MM.1S (cell line): ENCODE measurements at regions not wholly inside any gene's neighbourhood (a gene's known extent, or its start where the extent isn't known, plus 50 kb on each side); places are given as distances from the start of the nearest gene placed in this dataset.

Source experiments
- DNase-seq: peaks from one replicate; pipeline ENCODE4 v3.0.0-alpha.2; 2015
- H2AFZ ChIP-seq: fragments of 300-600 bp; sonication (generic); 2 replicates; pipeline ENCODE4 v1.6.0; 2016; ENCODE audit warnings: antibody characterized with exemption, low read length
- H3F3A ChIP-seq: fragments of 300-600 bp; sonication (generic); 2 replicates; pipeline ENCODE4 v1.6.1; 2016; ENCODE audit warnings: mild to moderate bottlenecking, antibody characterized with exemption, low read length, moderate library complexity, mixed read lengths; ENCODE audit not compliant: insufficient read depth
- H3K27ac ChIP-seq: fragments of 300-600 bp; sonication (generic); 2 replicates; pipeline ENCODE4 v1.5.1; 2016; ENCODE audit warnings: mild to moderate bottlenecking, low read length
- H3K27me3 ChIP-seq: fragments of 300-600 bp; sonication (generic); replicated peaks from 2 replicates; pipeline ENCODE4 v1.6.0; 2016; ENCODE audit warnings: low read length; ENCODE audit not compliant: insufficient read depth
- H3K36me3 ChIP-seq: fragments of 300-600 bp; sonication (generic); replicated peaks from 2 replicates; pipeline ENCODE4 v1.6.1; 2016; ENCODE audit warnings: mild to moderate bottlenecking, low read length, mixed read lengths; ENCODE audit not compliant: insufficient read depth
- H3K4me1 ChIP-seq: fragments of 300-600 bp; sonication (generic); 2 replicates; pipeline ENCODE4 v1.6.1; 2016; ENCODE audit warnings: low read length, mixed read lengths
- H3K4me2 ChIP-seq: fragments of 300-600 bp; sonication (generic); 2 replicates; pipeline ENCODE4 v1.6.0; 2016; ENCODE audit warnings: low read depth, low read length
- H3K4me3 ChIP-seq: fragments of 300-600 bp; sonication (generic); 2 replicates; pipeline ENCODE4 v1.5.1; 2016; ENCODE audit warnings: low read length, mixed read lengths
- H3K79me2 ChIP-seq: fragments of 300-600 bp; sonication (generic); 2 replicates; pipeline ENCODE4 v1.6.1; 2016; ENCODE audit warnings: mixed run types, low read length, mixed read lengths
- H3K9ac ChIP-seq: fragments of 300-600 bp; sonication (generic); 2 replicates; pipeline ENCODE4 v1.6.1; 2016; ENCODE audit warnings: low read length, mixed read lengths
- H3K9me2 ChIP-seq: fragments of 300-600 bp; sonication (generic); replicated peaks from 2 replicates; pipeline ENCODE4 v1.6.1; 2016; ENCODE audit warnings: mild to moderate bottlenecking, low read length, mixed read lengths; ENCODE audit not compliant: insufficient read depth
- H3K9me3 ChIP-seq: fragments of 300-600 bp; sonication (generic); replicated peaks from 2 replicates; pipeline ENCODE4 v1.6.1; 2016; ENCODE audit warnings: mild to moderate bottlenecking, low read length, mixed read lengths; ENCODE audit not compliant: insufficient read depth
- H4K20me1 ChIP-seq: fragments of 300-600 bp; sonication (generic); 2 replicates; pipeline ENCODE4 v1.6.1; 2016; ENCODE audit warnings: mild to moderate bottlenecking, low read length, moderate library complexity, mixed read lengths; ENCODE audit not compliant: insufficient read depth
- EZH2 ChIP-seq: fragments of 300-600 bp; sonication (generic); optimal IDR thresholded peaks from 2 replicates; pipeline ENCODE3; 2017; ENCODE audit warnings: low read depth, mild to moderate bottlenecking, antibody characterized with exemption, low read length, mixed read lengths
- EZH2phosphoT487 ChIP-seq: fragments of 300-600 bp; sonication (generic); IDR thresholded peaks from 2 replicates; pipeline ENCODE4 v1.6.1; 2018; ENCODE audit warnings: antibody characterized with exemption, low read length
- TF ChIP-seq, protein P1 (sequence below): fragments of 300-600 bp; sonication (generic); IDR thresholded peaks from 2 replicates; pipeline ENCODE4 v1.5.1; 2016; ENCODE audit warnings: antibody characterized with exemption, low read length, mixed read lengths

DNA sequence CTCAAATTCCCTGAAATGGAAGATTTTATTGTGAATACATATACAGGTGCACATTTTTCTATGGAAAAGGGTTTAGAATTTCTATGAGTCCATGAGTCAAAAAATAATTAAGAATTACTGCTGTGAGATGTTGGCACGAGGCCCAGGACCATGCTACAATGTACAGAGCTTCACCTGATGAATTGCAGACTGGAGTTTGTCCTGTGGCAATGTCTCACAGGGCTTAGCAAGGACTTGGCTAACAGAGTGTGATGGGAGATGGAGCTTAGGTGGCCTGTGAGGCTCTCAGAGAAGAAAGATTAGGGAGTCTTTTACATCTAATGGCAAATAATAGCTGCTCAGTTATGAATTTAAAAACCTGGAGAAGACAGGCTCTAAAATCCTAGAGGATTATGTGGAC lies 219.5 kb upstream of the CBLB start:
- Histone ChIP-seq H4K20me1 (no peaks in the 10 kb centered on the region), H3K9me3 (no peaks in the 10 kb centered on the region), H2AFZ (no peak overlapping the region), H3F3A (no peaks in the 10 kb centered on the region), H3K79me2 (no peaks in the 10 kb centered on the region), H3K4me3 (no peak overlapping the region), H3K27ac (no peak overlapping the region), H3K27me3 (no peaks in the 10 kb centered on the region), H3K9me2 (no peaks in the 10 kb centered on the region), H3K36me3 (no peaks in the 10 kb centered on the region), H3K4me1 (no peaks in the 10 kb centered on the region), H3K9ac (no peak overlapping the region), H3K4me2 (no peak overlapping the region)
- DNase-seq, result no peak
- no peak for TF ChIP-seq EZH2phosphoT487
- no peak for TF ChIP-seq EZH2

DNA sequence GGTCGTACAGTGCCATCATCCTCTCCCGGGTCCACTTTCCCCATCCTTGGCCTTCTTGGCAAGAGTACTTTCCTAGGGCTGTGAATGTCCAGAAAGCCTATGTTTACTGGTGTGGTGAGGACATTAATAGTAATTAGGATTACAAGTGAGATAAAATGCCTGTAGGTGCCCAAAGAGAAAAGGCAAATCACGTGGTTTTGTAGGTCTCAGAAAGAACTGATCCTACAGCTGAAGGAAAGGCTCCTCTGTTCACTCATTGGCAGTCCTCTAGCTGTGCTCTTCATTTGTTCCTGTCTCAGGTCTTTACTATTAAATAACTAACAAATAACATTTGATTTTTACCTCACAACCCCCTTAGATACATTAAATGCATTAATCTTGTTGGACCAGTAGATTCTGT lies 220.1 kb upstream of the CBLB start:
- no peak overlapping the region for H3K27ac ChIP-seq
- no peaks in the 10 kb centered on the region for H3K79me2 ChIP-seq
- no peak overlapping the region for H3K4me3 ChIP-seq
- no peak overlapping the region for H3K9ac ChIP-seq
- H3K27me3 ChIP-seq, result no peaks in the 10 kb centered on the region
- no peak overlapping the region for H3K4me2 ChIP-seq
- H2AFZ ChIP-seq, result no peak overlapping the region
- no peak for DNase-seq
- TF ChIP-seq, protein P1, sequence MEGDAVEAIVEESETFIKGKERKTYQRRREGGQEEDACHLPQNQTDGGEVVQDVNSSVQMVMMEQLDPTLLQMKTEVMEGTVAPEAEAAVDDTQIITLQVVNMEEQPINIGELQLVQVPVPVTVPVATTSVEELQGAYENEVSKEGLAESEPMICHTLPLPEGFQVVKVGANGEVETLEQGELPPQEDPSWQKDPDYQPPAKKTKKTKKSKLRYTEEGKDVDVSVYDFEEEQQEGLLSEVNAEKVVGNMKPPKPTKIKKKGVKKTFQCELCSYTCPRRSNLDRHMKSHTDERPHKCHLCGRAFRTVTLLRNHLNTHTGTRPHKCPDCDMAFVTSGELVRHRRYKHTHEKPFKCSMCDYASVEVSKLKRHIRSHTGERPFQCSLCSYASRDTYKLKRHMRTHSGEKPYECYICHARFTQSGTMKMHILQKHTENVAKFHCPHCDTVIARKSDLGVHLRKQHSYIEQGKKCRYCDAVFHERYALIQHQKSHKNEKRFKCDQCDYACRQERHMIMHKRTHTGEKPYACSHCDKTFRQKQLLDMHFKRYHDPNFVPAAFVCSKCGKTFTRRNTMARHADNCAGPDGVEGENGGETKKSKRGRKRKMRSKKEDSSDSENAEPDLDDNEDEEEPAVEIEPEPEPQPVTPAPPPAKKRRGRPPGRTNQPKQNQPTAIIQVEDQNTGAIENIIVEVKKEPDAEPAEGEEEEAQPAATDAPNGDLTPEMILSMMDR, result no peak
- TF ChIP-seq EZH2phosphoT487, result no peak
- TF ChIP-seq EZH2, result no peak
- H3K36me3 ChIP-seq, result no peaks in the 10 kb centered on the region
- H3F3A ChIP-seq, result no peaks in the 10 kb centered on the region
- no peaks in the 10 kb centered on the region for H3K9me2 ChIP-seq
- H4K20me1 ChIP-seq, result no peaks in the 10 kb centered on the region
- no peaks in the 10 kb centered on the region for H3K4me1 ChIP-seq
- H3K9me3 ChIP-seq, result no peaks in the 10 kb centered on the region

DNA sequence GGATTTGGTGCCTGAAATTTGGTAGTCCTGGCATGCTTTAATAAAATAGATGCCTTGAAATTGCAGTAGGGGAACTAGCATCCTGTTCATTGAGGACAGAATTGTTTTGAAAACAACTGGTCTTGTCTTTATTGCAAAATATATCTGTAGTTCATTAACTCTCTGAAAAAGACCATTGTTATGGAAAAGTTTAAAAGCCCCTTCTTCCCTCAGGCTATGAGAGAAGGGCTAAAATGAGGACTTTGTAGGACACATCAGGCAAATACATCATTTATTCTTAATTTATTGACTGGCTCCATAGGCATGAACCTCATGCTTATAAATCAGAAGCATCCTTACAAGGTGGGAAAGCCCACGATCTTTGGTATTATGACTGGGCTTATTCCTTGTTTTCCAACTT lies 221.0 kb upstream of the CBLB start:
- Histone ChIP-seq H3K4me3 (no peak overlapping the region), H3K27me3 (no peaks in the 10 kb centered on the region), H3K4me2 (no peak overlapping the region), H3K27ac (no peak overlapping the region), H3F3A (no peaks in the 10 kb centered on the region), H4K20me1 (no peaks in the 10 kb centered on the region), H3K4me1 (no peaks in the 10 kb centered on the region), H3K9me3 (no peaks in the 10 kb centered on the region), H3K36me3 (no peaks in the 10 kb centered on the region), H2AFZ (no peak overlapping the region), H3K9me2 (no peaks in the 10 kb centered on the region), H3K9ac (no peak overlapping the region), H3K79me2 (no peaks in the 10 kb centered on the region)
- TF ChIP-seq, protein P1, result no peak
- TF ChIP-seq EZH2phosphoT487 (no peak), EZH2 (no peak)
- DNase-seq, result no peak

DNA sequence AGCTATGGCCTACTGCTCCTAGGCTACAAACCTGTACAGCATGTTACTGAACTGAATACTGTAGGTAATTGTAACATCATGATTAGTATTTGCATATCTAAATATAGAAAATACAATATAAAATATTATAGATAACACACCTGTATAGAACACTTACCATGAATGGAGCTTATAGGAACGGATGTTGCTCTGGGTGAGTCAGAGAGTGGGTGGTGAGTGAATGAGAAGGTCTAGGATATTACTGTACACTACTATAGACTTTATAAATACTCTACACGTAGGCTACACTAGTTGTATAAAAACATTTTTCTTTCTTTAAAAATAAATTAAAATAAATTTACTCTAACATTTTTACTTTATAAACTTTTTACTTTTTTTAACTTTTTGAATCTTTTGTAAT lies 224.0 kb upstream of the CBLB start:
- Histone ChIP-seq H3K9me2 (no peaks in the 10 kb centered on the region), H3K36me3 (no peaks in the 10 kb centered on the region), H3K9me3 (no peaks in the 10 kb centered on the region), H3K4me3 (no peak overlapping the region), H2AFZ (no peak overlapping the region), H3F3A (no peaks in the 10 kb centered on the region), H4K20me1 (no peaks in the 10 kb centered on the region), H3K27me3 (no peaks in the 10 kb centered on the region), H3K9ac (no peak overlapping the region), H3K79me2 (no peaks in the 10 kb centered on the region), H3K27ac (no peak overlapping the region), H3K4me2 (no peak overlapping the region), H3K4me1 (no peaks in the 10 kb centered on the region)
- TF ChIP-seq EZH2phosphoT487 (no peak), EZH2 (no peak)
- TF ChIP-seq, protein P1, result no peak
- DNase-seq, result no peak
